COR-L47 (cell line): ENCODE measurements at regions not wholly inside any gene's neighbourhood (a gene's known extent, or its start where the extent isn't known, plus 50 kb on each side); places are given as distances from the start of the nearest gene placed in this dataset.
"Not testable (repeated sequence)": the region's sequence is repeated elsewhere in the genome, so short reads cannot be mapped to it uniquely, and the experiment has no call there.

Experiments
- DNase-seq: peaks from one replicate; lab custom pipeline; 2025; lab: John Stamatoyannopoulos, UW

GRCh38 chr5:115469904-115470516, 74.6 kb downstream of the FEM1C start:
- no peak for DNase-seq

- DNase-seq: no peak
Observed at GRCh38 chr5:115467628-115468027, 76.9 kb downstream of the FEM1C start.

- DNase-seq: no peak
Observed at GRCh38 chr5:115465431-115465830, 79.1 kb downstream of the FEM1C start.

GRCh38 chr5:115463983-115464382, 80.6 kb downstream of the FEM1C start:
- no peak for DNase-seq

GRCh38 chr5:115461506-115462290, 82.9 kb downstream of the FEM1C start:
- no peak for DNase-seq

- no peak for DNase-seq
Observed at GRCh38 chr5:115461093-115461492, 83.5 kb downstream of the FEM1C start.

GRCh38 chr5:115460472-115460871, 84.1 kb downstream of the FEM1C start:
- DNase-seq: no peak

- no peak for DNase-seq
Observed at GRCh38 chr5:115459855-115460341, 84.7 kb downstream of the FEM1C start.

- no peak for DNase-seq
Observed at GRCh38 chr5:115458416-115458815, 86.2 kb downstream of the FEM1C start.

GRCh38 chr5:115458003-115458409, 86.6 kb downstream of the FEM1C start:
- no peak for DNase-seq

GRCh38 chr5:115457571-115457970, 87.0 kb downstream of the FEM1C start:
- DNase-seq: no peak

GRCh38 chr5:115456539-115457040, 88.0 kb downstream of the FEM1C start:
- DNase-seq: no peak

- DNase-seq: no peak
Observed at GRCh38 chr5:115456056-115456455, 88.5 kb downstream of the FEM1C start.

GRCh38 chr5:115455301-115455707, 89.3 kb downstream of the FEM1C start:
- no peak for DNase-seq

GRCh38 chr5:115453391-115454095, 91.0 kb downstream of the FEM1C start:
- DNase-seq: no peak

- no peak for DNase-seq
Observed at GRCh38 chr5:115452536-115453235, 91.9 kb downstream of the FEM1C start.

GRCh38 chr5:115452083-115452482, 92.5 kb downstream of the FEM1C start:
- DNase-seq: no peak

- no peak for DNase-seq
Observed at GRCh38 chr5:115450741-115451140, 93.8 kb downstream of the FEM1C start.

GRCh38 chr5:115448630-115449029, 95.9 kb downstream of the FEM1C start:
- not testable (repeated sequence) for DNase-seq

GRCh38 chr5:115440782-115441451, 103.7 kb downstream of the FEM1C start:
- no peak for DNase-seq

GRCh38 chr5:115439639-115440038, 104.9 kb downstream of the FEM1C start:
- DNase-seq: no peak
